ENCODE measurements at regions not wholly inside any gene's neighbourhood (a gene's known extent, or its start where the extent isn't known, plus 50 kb on each side); places are given as distances from the start of the nearest gene placed in this dataset.
"Not testable (repeated sequence)": the region's sequence is repeated elsewhere in the genome, so short reads cannot be mapped to it uniquely, and the experiment has no call there.

DNA sequence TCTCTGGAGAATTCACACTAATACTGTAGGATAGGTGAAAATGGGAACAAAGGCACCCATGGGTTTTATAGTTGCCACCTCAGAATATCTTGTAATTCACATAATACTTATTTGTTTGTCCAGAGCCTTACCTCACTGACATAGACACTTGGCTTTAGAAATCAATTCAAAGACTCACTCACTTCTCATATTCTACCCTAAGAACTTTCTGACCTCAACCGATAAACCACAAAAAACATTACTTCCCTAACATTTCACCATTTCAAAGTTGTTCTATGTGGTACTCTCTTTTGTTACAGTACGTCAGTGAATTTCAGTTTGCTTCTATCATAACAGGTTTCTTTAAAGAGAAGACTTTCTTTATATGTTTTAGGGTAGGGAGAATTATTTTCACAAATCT is 359.3 kb downstream of the IGSF11 start:
- no peaks in the 10 kb centered on the region for H3K36me3 ChIP-seq (replicated peaks; ENCODE audit: low read depth, low read length)
- H3K4me1 ChIP-seq (ENCODE audit: low read length), result no peaks in the 10 kb centered on the region
- no peak overlapping the region for H2AFZ ChIP-seq (ENCODE audit: low read depth, low read length)
- no peaks in the 10 kb centered on the region for H3K27me3 ChIP-seq (ENCODE audit: low read depth, low read length)
- H4K20me1 ChIP-seq (ENCODE audit: insufficient read depth, low read length), result no peaks in the 10 kb centered on the region
- no peak overlapping the region for H3K27ac ChIP-seq (ENCODE audit: low read length)
- no peak overlapping the region for H3K4me2 ChIP-seq (ENCODE audit: low read length)
- no peaks in the 10 kb centered on the region for H3K79me2 ChIP-seq (ENCODE audit: low read length)
- H3K9ac ChIP-seq (ENCODE audit: low read length), result no peak overlapping the region
- no peaks in the 10 kb centered on the region for H3K9me3 ChIP-seq (ENCODE audit: insufficient read depth, low read length)
- H3K4me3 ChIP-seq (ENCODE audit: low read length), result no peak overlapping the region
- TF ChIP-seq EZH2phosphoT487 (IDR thresholded peaks at IDR 0.05; ENCODE audit: low read depth), result no peak
- TF ChIP-seq, protein P1, sequence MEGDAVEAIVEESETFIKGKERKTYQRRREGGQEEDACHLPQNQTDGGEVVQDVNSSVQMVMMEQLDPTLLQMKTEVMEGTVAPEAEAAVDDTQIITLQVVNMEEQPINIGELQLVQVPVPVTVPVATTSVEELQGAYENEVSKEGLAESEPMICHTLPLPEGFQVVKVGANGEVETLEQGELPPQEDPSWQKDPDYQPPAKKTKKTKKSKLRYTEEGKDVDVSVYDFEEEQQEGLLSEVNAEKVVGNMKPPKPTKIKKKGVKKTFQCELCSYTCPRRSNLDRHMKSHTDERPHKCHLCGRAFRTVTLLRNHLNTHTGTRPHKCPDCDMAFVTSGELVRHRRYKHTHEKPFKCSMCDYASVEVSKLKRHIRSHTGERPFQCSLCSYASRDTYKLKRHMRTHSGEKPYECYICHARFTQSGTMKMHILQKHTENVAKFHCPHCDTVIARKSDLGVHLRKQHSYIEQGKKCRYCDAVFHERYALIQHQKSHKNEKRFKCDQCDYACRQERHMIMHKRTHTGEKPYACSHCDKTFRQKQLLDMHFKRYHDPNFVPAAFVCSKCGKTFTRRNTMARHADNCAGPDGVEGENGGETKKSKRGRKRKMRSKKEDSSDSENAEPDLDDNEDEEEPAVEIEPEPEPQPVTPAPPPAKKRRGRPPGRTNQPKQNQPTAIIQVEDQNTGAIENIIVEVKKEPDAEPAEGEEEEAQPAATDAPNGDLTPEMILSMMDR (IDR thresholded peaks at IDR 0.05; ENCODE audit: low read depth, low read length), result no peak

DNA sequence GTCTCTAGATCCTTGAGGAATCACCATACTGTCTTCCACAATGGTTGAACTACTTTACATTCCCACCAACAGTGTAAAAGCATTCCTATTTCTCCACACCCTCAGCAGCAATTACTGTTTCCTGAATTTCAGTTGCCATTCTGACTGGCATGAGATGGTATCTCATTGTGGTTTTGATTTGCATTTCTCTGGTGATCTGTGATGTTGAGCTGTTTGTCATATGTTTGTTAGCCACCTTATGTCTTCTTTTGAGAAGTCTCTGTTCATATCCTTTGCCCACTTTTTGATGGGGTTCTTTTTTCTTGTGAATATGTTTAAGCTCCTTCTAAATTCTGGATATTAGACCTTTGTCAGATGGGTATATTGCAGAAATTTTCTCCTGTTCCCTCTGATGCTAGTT is 356.0 kb downstream of the IGSF11 start:
- not testable (repeated sequence) for H3K79me2 ChIP-seq (ENCODE audit: low read length); H2AFZ ChIP-seq (ENCODE audit: low read depth, low read length); H3K9me3 ChIP-seq (ENCODE audit: insufficient read depth, low read length); H3K9ac ChIP-seq (ENCODE audit: low read length); H3K4me1 ChIP-seq (ENCODE audit: low read length); H4K20me1 ChIP-seq (ENCODE audit: insufficient read depth, low read length); H3K4me3 ChIP-seq (ENCODE audit: low read length); H3K27me3 ChIP-seq (ENCODE audit: low read depth, low read length); H3K36me3 ChIP-seq (replicated peaks; ENCODE audit: low read depth, low read length); H3K27ac ChIP-seq (ENCODE audit: low read length); H3K4me2 ChIP-seq (ENCODE audit: low read length)

DNA sequence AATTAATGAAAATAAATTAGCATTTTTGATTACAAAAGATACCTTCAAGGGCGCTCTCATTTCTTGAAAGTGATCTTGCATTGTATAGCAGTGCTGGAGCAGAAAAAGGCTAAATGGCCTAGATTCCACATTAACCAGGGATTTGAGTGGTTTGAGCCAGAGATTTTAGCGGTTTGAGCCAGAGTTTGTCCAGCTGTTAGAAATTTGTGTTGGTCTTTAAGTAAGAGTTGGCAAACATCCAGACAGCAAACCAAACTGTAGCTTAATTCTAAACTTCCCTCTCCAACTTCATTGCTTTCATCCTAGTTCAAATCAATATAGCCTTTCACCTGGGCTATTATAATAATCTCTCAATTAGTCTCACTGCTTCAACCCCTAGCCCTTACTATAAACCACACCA is 351.7 kb downstream of the IGSF11 start:
- TF ChIP-seq EZH2phosphoT487 (IDR thresholded peaks at IDR 0.05; ENCODE audit: low read depth), result no peak
- TF ChIP-seq, protein P1 (IDR thresholded peaks at IDR 0.05; ENCODE audit: low read depth, low read length), result no peak
- no peak overlapping the region for H3K27ac ChIP-seq (ENCODE audit: low read length)
- no peaks in the 10 kb centered on the region for H3K27me3 ChIP-seq (ENCODE audit: low read depth, low read length)
- no peak overlapping the region for H2AFZ ChIP-seq (ENCODE audit: low read depth, low read length)
- no peaks in the 10 kb centered on the region for H3K4me1 ChIP-seq (ENCODE audit: low read length)
- H4K20me1 ChIP-seq (ENCODE audit: insufficient read depth, low read length), result no peaks in the 10 kb centered on the region
- no peaks in the 10 kb centered on the region for H3K36me3 ChIP-seq (replicated peaks; ENCODE audit: low read depth, low read length)
- no peaks in the 10 kb centered on the region for H3K79me2 ChIP-seq (ENCODE audit: low read length)
- H3K9me3 ChIP-seq (ENCODE audit: insufficient read depth, low read length), result no peaks in the 10 kb centered on the region
- no peak overlapping the region for H3K9ac ChIP-seq (ENCODE audit: low read length)
- no peak overlapping the region for H3K4me2 ChIP-seq (ENCODE audit: low read length)
- no peak overlapping the region for H3K4me3 ChIP-seq (ENCODE audit: low read length)

DNA sequence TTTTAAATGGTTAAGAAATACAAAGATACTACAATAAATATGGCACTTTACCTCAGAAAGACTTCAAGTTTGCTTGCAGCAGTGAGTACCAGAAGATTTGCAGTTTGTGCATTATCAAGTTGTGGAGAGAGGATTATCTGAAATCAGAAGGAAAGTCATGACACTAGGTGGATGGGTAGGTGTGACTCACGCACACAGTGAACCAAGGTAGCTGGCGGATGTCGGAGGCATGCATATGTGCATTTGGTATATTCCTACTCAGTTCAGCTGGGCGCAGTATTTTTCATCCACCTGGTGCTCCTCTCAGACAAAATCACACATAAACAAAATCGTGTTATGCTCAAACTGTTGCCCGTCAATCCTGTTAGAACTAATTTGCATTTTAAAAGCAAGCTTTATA is 351.0 kb downstream of the IGSF11 start:
- Histone ChIP-seq H3K9ac (ENCODE audit: low read length) (no peak overlapping the region), H4K20me1 (ENCODE audit: insufficient read depth, low read length) (no peaks in the 10 kb centered on the region), H3K27ac (ENCODE audit: low read length) (no peak overlapping the region), H3K27me3 (ENCODE audit: low read depth, low read length) (no peaks in the 10 kb centered on the region), H3K79me2 (ENCODE audit: low read length) (no peaks in the 10 kb centered on the region), H3K4me1 (ENCODE audit: low read length) (no peaks in the 10 kb centered on the region), H3K4me3 (ENCODE audit: low read length) (no peak overlapping the region), H3K4me2 (ENCODE audit: low read length) (no peak overlapping the region), H2AFZ (ENCODE audit: low read depth, low read length) (no peak overlapping the region), H3K9me3 (ENCODE audit: insufficient read depth, low read length) (no peaks in the 10 kb centered on the region), H3K36me3 (replicated peaks; ENCODE audit: low read depth, low read length) (no peaks in the 10 kb centered on the region)
- TF ChIP-seq, protein P1 (IDR thresholded peaks at IDR 0.05; ENCODE audit: low read depth, low read length), result no peak
- no peak for TF ChIP-seq EZH2phosphoT487 (IDR thresholded peaks at IDR 0.05; ENCODE audit: low read depth)

DNA sequence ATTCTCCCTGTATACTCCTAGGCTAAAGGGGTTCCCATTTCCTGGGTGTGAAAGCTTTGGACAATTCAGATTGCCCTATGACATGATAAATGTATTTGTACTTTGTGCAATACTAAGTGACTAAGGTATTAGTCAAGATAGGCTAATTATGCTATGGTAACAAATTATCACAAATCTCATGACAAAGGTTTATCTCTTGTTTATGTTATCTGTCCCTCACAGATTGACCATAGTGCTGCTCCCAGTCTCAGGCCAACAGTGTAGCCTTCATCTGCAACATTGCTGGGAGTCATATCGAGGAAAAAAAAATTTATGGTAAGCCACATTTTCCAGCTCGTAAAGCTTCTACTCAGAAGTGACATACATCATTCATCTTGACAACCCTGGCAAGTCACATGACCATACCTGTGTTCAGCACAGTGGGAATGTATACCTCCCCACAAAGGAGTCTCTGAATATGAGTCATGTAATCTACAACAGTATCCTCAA is 346.2 kb downstream of the IGSF11 start:
- H3K79me2 ChIP-seq (ENCODE audit: low read length), result no peaks in the 10 kb centered on the region
- no peak overlapping the region for H3K27ac ChIP-seq (ENCODE audit: low read length)
- TF ChIP-seq EZH2phosphoT487 (IDR thresholded peaks at IDR 0.05; ENCODE audit: low read depth), result no peak
- TF ChIP-seq, protein P1 (IDR thresholded peaks at IDR 0.05; ENCODE audit: low read depth, low read length), result no peak
- no peak overlapping the region for H3K4me3 ChIP-seq (ENCODE audit: low read length)
- no peaks in the 10 kb centered on the region for H3K9me3 ChIP-seq (ENCODE audit: insufficient read depth, low read length)
- no peaks in the 10 kb centered on the region for H3K4me1 ChIP-seq (ENCODE audit: low read length)
- H3K9ac ChIP-seq (ENCODE audit: low read length), result no peak overlapping the region
- no peak overlapping the region for H2AFZ ChIP-seq (ENCODE audit: low read depth, low read length)
- H3K4me2 ChIP-seq (ENCODE audit: low read length), result no peak overlapping the region
- H3K27me3 ChIP-seq (ENCODE audit: low read depth, low read length), result no peaks in the 10 kb centered on the region
- H3K36me3 ChIP-seq (replicated peaks; ENCODE audit: low read depth, low read length), result no peaks in the 10 kb centered on the region
- H4K20me1 ChIP-seq (ENCODE audit: insufficient read depth, low read length), result no peaks in the 10 kb centered on the region; the same call in 1 of the 2 replicates

All from OCI-LY3 (cell line).